Liver (tissue), 3 donors: ENCODE measurements at regions not wholly inside any gene's neighbourhood (a gene's known extent, or its start where the extent isn't known, plus 50 kb on each side); places are given as distances from the start of the nearest gene placed in this dataset.
A peak's percentile ranks its signal among the peaks of the same experiment; 100 is the strongest.

Experiments used
- JUND ChIP-seq, 2 donors: IDR thresholded peaks; 2 replicates each; pipeline ENCODE4 v1.6.1; 2016; ENCODE audit warnings: antibody characterized with exemption in 2 of 2
- RAD21 ChIP-seq, 2 donors: IDR thresholded peaks; 2 replicates each; pipeline ENCODE4 v1.6.1; 2016; ENCODE audit warnings: antibody characterized with exemption in 2 of 2, mild to moderate bottlenecking in 2 of 2
- SP1 ChIP-seq: IDR thresholded peaks from 2 replicates; pipeline ENCODE4 v1.6.1; 2018; ENCODE audit warnings: antibody characterized with exemption, mild to moderate bottlenecking
- TF ChIP-seq, protein P1 (sequence below): fragments of 150-350 bp; IDR thresholded peaks from 2 replicates; pipeline ENCODE4 v1.5.1; 2017; ENCODE audit warnings: improper control_type of control experiment, low read depth, low read length; ENCODE audit not compliant: missing input control
- TF ChIP-seq, protein P2 (sequence below): IDR thresholded peaks from 2 replicates; pipeline ENCODE4 v1.6.1; 2016; ENCODE audit warnings: antibody characterized with exemption
- donor health status: healthy.
- donor health status: healthy.

- peak; percentile 99 for TF ChIP-seq JUND (IDR thresholded peaks at IDR 0.05)
- TF ChIP-seq, protein P1, sequence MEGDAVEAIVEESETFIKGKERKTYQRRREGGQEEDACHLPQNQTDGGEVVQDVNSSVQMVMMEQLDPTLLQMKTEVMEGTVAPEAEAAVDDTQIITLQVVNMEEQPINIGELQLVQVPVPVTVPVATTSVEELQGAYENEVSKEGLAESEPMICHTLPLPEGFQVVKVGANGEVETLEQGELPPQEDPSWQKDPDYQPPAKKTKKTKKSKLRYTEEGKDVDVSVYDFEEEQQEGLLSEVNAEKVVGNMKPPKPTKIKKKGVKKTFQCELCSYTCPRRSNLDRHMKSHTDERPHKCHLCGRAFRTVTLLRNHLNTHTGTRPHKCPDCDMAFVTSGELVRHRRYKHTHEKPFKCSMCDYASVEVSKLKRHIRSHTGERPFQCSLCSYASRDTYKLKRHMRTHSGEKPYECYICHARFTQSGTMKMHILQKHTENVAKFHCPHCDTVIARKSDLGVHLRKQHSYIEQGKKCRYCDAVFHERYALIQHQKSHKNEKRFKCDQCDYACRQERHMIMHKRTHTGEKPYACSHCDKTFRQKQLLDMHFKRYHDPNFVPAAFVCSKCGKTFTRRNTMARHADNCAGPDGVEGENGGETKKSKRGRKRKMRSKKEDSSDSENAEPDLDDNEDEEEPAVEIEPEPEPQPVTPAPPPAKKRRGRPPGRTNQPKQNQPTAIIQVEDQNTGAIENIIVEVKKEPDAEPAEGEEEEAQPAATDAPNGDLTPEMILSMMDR: no peak
- TF ChIP-seq, protein P2, sequence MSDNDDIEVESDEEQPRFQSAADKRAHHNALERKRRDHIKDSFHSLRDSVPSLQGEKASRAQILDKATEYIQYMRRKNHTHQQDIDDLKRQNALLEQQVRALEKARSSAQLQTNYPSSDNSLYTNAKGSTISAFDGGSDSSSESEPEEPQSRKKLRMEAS: peak; percentile 93
- peak; percentile 95 for TF ChIP-seq SP1
- TF ChIP-seq RAD21 (IDR thresholded peaks at IDR 0.05): peak; percentile 78 to 79
These were observed 339.0 kb upstream of the PROK2 start for GRCh38 chr3:72123908-72124441.
